Aorta (tissue), 5 donors: ENCODE measurements at regions not wholly inside any gene's neighbourhood (a gene's known extent, or its start where the extent isn't known, plus 50 kb on each side); places are given as distances from the start of the nearest gene placed in this dataset.

ENCODE experiments used
- ATAC-seq: fragments of 200-7000 bp; cut with Tn5 transposase; one replicate; pipeline ENCODE4 v1.9.1; 2022; ENCODE audit warnings: moderate library complexity; ENCODE audit not compliant: low FRiP score
- DNase-seq, 2 donors: peaks; one replicate each; pipeline ENCODE4 v3.0.0-alpha.2; 2020
- H3K27ac ChIP-seq, 2 donors: one replicate each; pipeline ENCODE4 v1.5.1; 2013; ENCODE audit warnings: low read length in 2 of 2, mild to moderate bottlenecking in 2 of 2, moderate library complexity in 2 of 2, control low read depth in 1 of 2, inconsistent platforms in 1 of 2, low read depth in 1 of 2
- H3K27me3 ChIP-seq, 2 donors: one replicate each; pipeline ENCODE4 v1.6.1; 2013; ENCODE audit warnings: control low read depth in 1 of 2, low read length in 1 of 2, mild to moderate bottlenecking in 1 of 2, moderate library complexity in 1 of 2; ENCODE audit not compliant: insufficient read depth in 2 of 2, control insufficient read depth in 1 of 2
- H3K36me3 ChIP-seq, 2 donors: one replicate each; pipeline ENCODE4 v1.6.1; 2013; ENCODE audit warnings: control low read depth in 1 of 2, low read length in 1 of 2, mild to moderate bottlenecking in 1 of 2; ENCODE audit not compliant: insufficient read depth in 2 of 2, control insufficient read depth in 1 of 2
- H3K4me1 ChIP-seq, 2 donors: one replicate each; pipeline ENCODE4 v1.6.1; 2013; ENCODE audit warnings: low read length in 2 of 2, control low read depth in 1 of 2, mild to moderate bottlenecking in 1 of 2, moderate library complexity in 1 of 2; ENCODE audit not compliant: insufficient read depth in 2 of 2, control insufficient read depth in 1 of 2
- H3K4me3 ChIP-seq, 2 donors: one replicate each; pipeline ENCODE4 v1.5.1; 2013; ENCODE audit warnings: low read length in 2 of 2, control low read depth in 1 of 2, mild to moderate bottlenecking in 1 of 2
- H3K9me3 ChIP-seq: one replicate; pipeline ENCODE4 v1.6.1; 2013; ENCODE audit warnings: mild to moderate bottlenecking, low read length; ENCODE audit not compliant: control insufficient read depth
- WGBS, 2 donors: extraction: QIAGEN DNeasy Blood & Tissue Kit; methylation state at CpG; one replicate each; pipeline ENCODE4 v1.1.7; 2013; 5-methylcytosine and 5-hydroxymethylcytosine counted together
- intact Hi-C, 2 donors: fragments of 100-400 bp; cut with DNase I; formaldehyde crosslinking; loops; one replicate each; pipeline versions ENCODE4 v1.14.2 to v1.15.0; 2022
- donor health status: healthy with polysubstance abuse.
- donor health status: Bipolar disorder and iron deficiency.
- donor health status: DM: no; HTN: no; CAD: no.
- donor health status: DM: no; HTN: no; CAD: no.
- donor health status: DM: yes; HTN: yes; CAD: no.

GRCh38 chrY:7470037-7470436, 558.5 kb upstream of the AMELY start:
- DNase-seq (no peak), ATAC-seq (no peak)
- Histone ChIP-seq H3K36me3 (no peaks in the 10 kb centered on the region), H3K9me3 (no peaks in the 10 kb centered on the region), H3K27me3 (no peaks in the 10 kb centered on the region), H3K4me1 (no peaks in the 10 kb centered on the region), H3K4me3 (no peak overlapping the region), H3K27ac (no peak overlapping the region)
- intact Hi-C loops, result no loop called here

GRCh38 chrY:7468951-7469745, 557.6 kb upstream of the AMELY start:
- ATAC-seq (no peak), DNase-seq (no peak)
- Histone ChIP-seq H3K27me3 (no peaks in the 10 kb centered on the region), H3K4me3 (no peak overlapping the region), H3K4me1 (no peaks in the 10 kb centered on the region), H3K9me3 (no peaks in the 10 kb centered on the region), H3K27ac (no peak overlapping the region), H3K36me3 (no peaks in the 10 kb centered on the region)
- 64% methylated on average over 4 of the region's 4 CpGs; no CpG with 5 or more reads in 1 of the 2 donors for WGBS, 2 donors
- intact Hi-C loops, result no loop called here

GRCh38 chrY:7467796-7468520, 556.4 kb upstream of the AMELY start:
- DNase-seq (no peak), ATAC-seq (no peak)
- H3K4me3 ChIP-seq, result no peak overlapping the region
- no peaks in the 10 kb centered on the region for H3K36me3 ChIP-seq
- no peaks in the 10 kb centered on the region for H3K27me3 ChIP-seq
- H3K9me3 ChIP-seq, result no peaks in the 10 kb centered on the region
- intact Hi-C loops, result no loop called here
- no peak overlapping the region for H3K27ac ChIP-seq
- WGBS, 2 donors, result 95% methylated on average over 3 of the region's 3 CpGs; no CpG with 5 or more reads in 1 of the 2 donors
- H3K4me1 ChIP-seq, result no peaks in the 10 kb centered on the region

- peak overlapping the region in 1 of 2 donors; percentile 1 for H3K27ac ChIP-seq
- H3K9me3 ChIP-seq, result no peaks in the 10 kb centered on the region
- no peak for DNase-seq
- H3K27me3 ChIP-seq, result no peaks in the 10 kb centered on the region
- no peaks in the 10 kb centered on the region for H3K36me3 ChIP-seq
- no peak overlapping the region for H3K4me3 ChIP-seq
- H3K4me1 ChIP-seq, result no peaks in the 10 kb centered on the region
- ATAC-seq, result no peak
- 8% methylated on average over 6 of the region's 6 CpGs; no CpG with 5 or more reads in 1 of the 2 donors for WGBS, 2 donors
- intact Hi-C loops, result no loop called here
These were observed 553.7 kb upstream of the AMELY start for GRCh38 chrY:7465185-7465621.

- intact Hi-C loops, result no loop called here
- Histone ChIP-seq H3K9me3 (no peaks in the 10 kb centered on the region), H3K27me3 (no peaks in the 10 kb centered on the region), H3K4me1 (no peaks in the 10 kb centered on the region), H3K4me3 (no peak overlapping the region), H3K36me3 (no peaks in the 10 kb centered on the region), H3K27ac (peak overlapping the region in 1 of 2 donors; percentile 1)
- no peak for ATAC-seq
- WGBS, 2 donors, result 43% methylated on average over 2 of the region's 2 CpGs; no CpG with 5 or more reads in 1 of the 2 donors
- no peak for DNase-seq
These were observed 553.2 kb upstream of the AMELY start for GRCh38 chrY:7464742-7465141.

- H3K27ac ChIP-seq, result no peak overlapping the region
- H3K4me1 ChIP-seq, result no peaks in the 10 kb centered on the region
- H3K9me3 ChIP-seq, result no peaks in the 10 kb centered on the region
- H3K27me3 ChIP-seq, result no peaks in the 10 kb centered on the region
- no peak for DNase-seq
- ATAC-seq, result no peak
- 54% methylated on average over 2 of the region's 2 CpGs; no CpG with 5 or more reads in 1 of the 2 donors for WGBS, 2 donors
- H3K4me3 ChIP-seq, result no peak overlapping the region
- intact Hi-C loops, result no loop called here
- no peaks in the 10 kb centered on the region for H3K36me3 ChIP-seq
These were observed 552.2 kb upstream of the AMELY start for GRCh38 chrY:7463711-7464110.

GRCh38 chrY:7463196-7463595, 551.6 kb upstream of the AMELY start:
- ATAC-seq (no peak), DNase-seq (no peak)
- Histone ChIP-seq H3K27ac (no peak overlapping the region), H3K4me1 (no peaks in the 10 kb centered on the region), H3K36me3 (no peaks in the 10 kb centered on the region), H3K4me3 (no peak overlapping the region), H3K27me3 (no peaks in the 10 kb centered on the region), H3K9me3 (no peaks in the 10 kb centered on the region)
- intact Hi-C loops, result no loop called here
- 53% methylated on average over 2 of the region's 2 CpGs; no CpG with 5 or more reads in 1 of the 2 donors for WGBS, 2 donors

- Histone ChIP-seq H3K27me3 (no peaks in the 10 kb centered on the region), H3K4me1 (no peaks in the 10 kb centered on the region), H3K9me3 (no peaks in the 10 kb centered on the region), H3K36me3 (no peaks in the 10 kb centered on the region), H3K4me3 (no peak overlapping the region), H3K27ac (no peak overlapping the region)
- DNase-seq, result no peak
- 5% methylated on average over 2 of the region's 2 CpGs; no CpG with 5 or more reads in 1 of the 2 donors for WGBS, 2 donors
- intact Hi-C loops, result no loop called here
- ATAC-seq, result no peak
These were observed 551.1 kb upstream of the AMELY start for GRCh38 chrY:7462657-7463056.
